SH-SY5Y (cell line): ENCODE measurements at regions not wholly inside any gene's neighbourhood (a gene's known extent, or its start where the extent isn't known, plus 50 kb on each side); places are given as distances from the start of the nearest gene placed in this dataset.

Experiments
- GATA2 ChIP-seq: IDR thresholded peaks from 2 replicates; pipeline ENCODE4 v1.6.1; 2011; ENCODE audit warnings: mild to moderate bottlenecking, low read depth, low read length
- GATA3 ChIP-seq: IDR thresholded peaks from 2 replicates; pipeline ENCODE4 v1.6.1; 2011; ENCODE audit warnings: low read depth, mild to moderate bottlenecking, low read length, moderate library complexity

DNA sequence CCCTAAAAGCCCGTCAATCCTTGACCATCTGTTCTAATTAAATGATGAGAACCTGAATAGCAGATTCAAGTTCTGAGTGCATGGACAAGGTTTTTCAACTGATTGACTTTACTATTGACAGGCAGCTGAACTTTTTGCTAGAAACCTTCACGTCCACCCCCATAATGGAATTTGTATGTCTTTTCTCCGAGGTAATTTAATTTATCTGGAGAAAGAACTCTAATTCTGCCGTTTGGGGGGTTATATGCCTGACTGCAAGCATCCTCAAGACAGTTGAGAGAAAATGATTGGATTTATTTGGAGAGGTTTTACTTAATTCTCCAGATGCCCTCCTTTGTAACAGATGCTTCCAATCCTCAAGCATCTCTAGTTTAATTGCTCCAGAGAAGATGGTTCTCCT is 1053.4 kb upstream of the AUTS2 start:
- no peak for TF ChIP-seq GATA2
- no peak for TF ChIP-seq GATA3
